H9 (cell line): ENCODE measurements at regions not wholly inside any gene's neighbourhood (a gene's known extent, or its start where the extent isn't known, plus 50 kb on each side); places are given as distances from the start of the nearest gene placed in this dataset.

Experiments
- DNase-seq: peaks from one replicate; pipeline ENCODE4 v3.0.0-alpha.2; 2017
- H2AFZ ChIP-seq: one replicate; pipeline ENCODE4 v1.6.1; 2013; ENCODE audit warnings: mild to moderate bottlenecking, low read length, control low read depth, moderate library complexity
- H2AK5ac ChIP-seq: 2 replicates; pipeline ENCODE4 v1.6.1; 2013; ENCODE audit warnings: low read length, control low read depth, mixed read lengths; ENCODE audit not compliant: insufficient read length
- H2BK120ac ChIP-seq: one replicate; pipeline ENCODE4 v1.6.1; 2013; ENCODE audit warnings: low read depth, mild to moderate bottlenecking, low read length, control low read depth, inconsistent platforms; ENCODE audit not compliant: poor library complexity, severe bottlenecking
- H2BK12ac ChIP-seq: 2 replicates; pipeline ENCODE4 v1.6.1; 2013; ENCODE audit warnings: low read length, control low read depth, mixed read lengths, low read depth; ENCODE audit not compliant: insufficient read length
- H2BK15ac ChIP-seq: 2 replicates; pipeline ENCODE4 v1.6.1; 2013; ENCODE audit warnings: low read depth, low read length, control low read depth
- H2BK20ac ChIP-seq: one replicate; pipeline ENCODE4 v1.6.1; 2013; ENCODE audit warnings: low read depth, mild to moderate bottlenecking, low read length, control low read depth, inconsistent platforms; ENCODE audit not compliant: poor library complexity, severe bottlenecking
- H2BK5ac ChIP-seq: 2 replicates; pipeline ENCODE4 v1.6.1; 2013; ENCODE audit warnings: low read length, control low read depth, mixed read lengths; ENCODE audit not compliant: insufficient read length
- H3K14ac ChIP-seq: 2 replicates; pipeline ENCODE4 v1.6.1; 2013; ENCODE audit warnings: low read length, control low read depth; ENCODE audit not compliant: insufficient read depth
- H3K18ac ChIP-seq: 2 replicates; pipeline ENCODE4 v1.6.1; 2013; ENCODE audit warnings: low read depth, mild to moderate bottlenecking, mixed read lengths, low read length, control low read depth; ENCODE audit not compliant: insufficient read length
- H3K23ac ChIP-seq: 2 replicates; pipeline ENCODE4 v1.6.1; 2013; ENCODE audit warnings: low read length, control low read depth, mixed read lengths, low read depth; ENCODE audit not compliant: insufficient read length
- H3K23me2 ChIP-seq: 2 replicates; pipeline ENCODE4 v1.6.1; 2013; ENCODE audit warnings: low read depth, mild to moderate bottlenecking, mixed read lengths, low read length, control low read depth; ENCODE audit not compliant: insufficient read length, poor library complexity, severe bottlenecking
- H3K27ac ChIP-seq: 2 replicates; pipeline ENCODE4 v1.5.1; 2013; ENCODE audit warnings: low read length, control low read depth, mixed read lengths, low read depth; ENCODE audit not compliant: insufficient read length
- H3K27me3 ChIP-seq: 2 replicates; pipeline ENCODE4 v1.6.1; 2013; ENCODE audit warnings: low read length, control low read depth, inconsistent platforms; ENCODE audit not compliant: insufficient read depth
- H3K4ac ChIP-seq: 2 replicates; pipeline ENCODE4 v1.6.1; 2013; ENCODE audit warnings: low read depth, mild to moderate bottlenecking, control low read depth, inconsistent platforms, low read length, moderate library complexity
- H3K4me1 ChIP-seq: 2 replicates; pipeline ENCODE4 v1.6.1; 2013; ENCODE audit warnings: low read length, control low read depth, inconsistent platforms; ENCODE audit not compliant: insufficient read depth
- H3K4me2 ChIP-seq: 2 replicates; pipeline ENCODE4 v1.6.1; 2013; ENCODE audit warnings: low read length, control low read depth, mixed read lengths; ENCODE audit not compliant: insufficient read length, insufficient read depth
- H3K56ac ChIP-seq: 2 replicates; pipeline ENCODE4 v1.6.1; 2013; ENCODE audit warnings: low read depth, mild to moderate bottlenecking, mixed read lengths, low read length, control low read depth; ENCODE audit not compliant: insufficient read length
- H3K79me1 ChIP-seq: 2 replicates; pipeline ENCODE4 v1.6.1; 2013; ENCODE audit warnings: low read depth, mild to moderate bottlenecking, moderate library complexity, low read length, control low read depth, inconsistent platforms; ENCODE audit not compliant: insufficient read depth, poor library complexity, severe bottlenecking
- H3K79me2 ChIP-seq: 2 replicates; pipeline ENCODE4 v1.6.1; 2013; ENCODE audit warnings: low read length, control low read depth, inconsistent platforms; ENCODE audit not compliant: insufficient read depth
- H3K9ac ChIP-seq: 2 replicates; pipeline ENCODE4 v1.6.1; 2013; ENCODE audit warnings: low read length, control low read depth, mixed read lengths; ENCODE audit not compliant: insufficient read length; ENCODE audit errors: extremely low read depth
- H3K9me3 ChIP-seq: one replicate; pipeline ENCODE4 v1.6.1; 2013; ENCODE audit warnings: low read depth, low read length, inconsistent platforms; ENCODE audit not compliant: control insufficient read depth
- H3T11ph ChIP-seq: one replicate; pipeline ENCODE4 v1.6.1; 2013; ENCODE audit warnings: mild to moderate bottlenecking, low read length, control low read depth, inconsistent platforms
- H4K20me1 ChIP-seq: one replicate; pipeline ENCODE4 v1.6.1; 2013; ENCODE audit not compliant: control insufficient read depth, insufficient read length, insufficient read depth
- H4K5ac ChIP-seq: 2 replicates; pipeline ENCODE4 v1.6.1; 2013; ENCODE audit warnings: low read depth, mild to moderate bottlenecking, mixed read lengths, low read length, control low read depth; ENCODE audit not compliant: insufficient read length
- H4K8ac ChIP-seq: replicated peaks from 2 replicates; pipeline ENCODE4 v1.6.1; 2013; ENCODE audit warnings: low read length, control low read depth, mixed read lengths, low read depth; ENCODE audit not compliant: insufficient read length
- H4K91ac ChIP-seq: 2 replicates; pipeline ENCODE4 v1.6.1; 2013; ENCODE audit warnings: low read depth, mild to moderate bottlenecking, moderate library complexity, mixed read lengths, low read length, control low read depth; ENCODE audit not compliant: insufficient read length
- H3K27ac Mint-ChIP-seq, 3 experiments: 2 replicates in 2 of 3; 3 replicates in 1 of 3; pipeline ENCODE4 v1.8.0; 2020 to 2021; ENCODE audit warnings: mixed read lengths in 3 of 3, mild to moderate bottlenecking in 1 of 3, moderate library complexity in 1 of 3
- H3K27me3 Mint-ChIP-seq: 2 replicates; pipeline ENCODE4 v1.8.0; 2021; ENCODE audit warnings: low read depth, mild to moderate bottlenecking, moderate library complexity, mixed read lengths
- H3K36me3 Mint-ChIP-seq, 3 experiments: 2 replicates in 2 of 3; 3 replicates in 1 of 3; pipeline ENCODE4 v1.8.0; 2020 to 2021; ENCODE audit warnings: low read depth in 3 of 3, mixed read lengths in 3 of 3; ENCODE audit not compliant: insufficient read depth in 1 of 3
- H3K4me1 Mint-ChIP-seq, 2 experiments: 2 replicates each; pipeline ENCODE4 v1.8.0; 2020; ENCODE audit warnings: mixed read lengths in 2 of 2
- H3K4me3 Mint-ChIP-seq, 2 experiments: 2 replicates in 1 of 2; 3 replicates in 1 of 2; pipeline ENCODE4 v1.8.0; 2020 to 2021; ENCODE audit warnings: mild to moderate bottlenecking in 2 of 2, mixed read lengths in 2 of 2, moderate library complexity in 1 of 2
- H3K9me3 Mint-ChIP-seq, 2 experiments: 2 replicates in 1 of 2; 3 replicates in 1 of 2; pipeline ENCODE4 v1.8.0; 2020; ENCODE audit warnings: mild to moderate bottlenecking in 2 of 2, mixed read lengths in 2 of 2, moderate library complexity in 1 of 2
- WGBS: extraction: QIAGEN DNeasy Blood & Tissue Kit; methylation state at CpG from one replicate; pipeline ENCODE4 v1.1.7; 2013; ENCODE audit warnings: missing lambda C conversion rate, low lambda C conversion rate, mixed read lengths; ENCODE audit not compliant: insufficient read length; ENCODE audit errors: extremely low coverage; 5-methylcytosine and 5-hydroxymethylcytosine counted together
- TF ChIP-seq, protein P1 (sequence below): fragments of 200-600 bp; sonication (generic); conservative IDR thresholded peaks from 3 replicates; pipeline ENCODE4 v1.8.0; 2021; ENCODE audit warnings: antibody characterized with exemption, mild to moderate bottlenecking

DNA sequence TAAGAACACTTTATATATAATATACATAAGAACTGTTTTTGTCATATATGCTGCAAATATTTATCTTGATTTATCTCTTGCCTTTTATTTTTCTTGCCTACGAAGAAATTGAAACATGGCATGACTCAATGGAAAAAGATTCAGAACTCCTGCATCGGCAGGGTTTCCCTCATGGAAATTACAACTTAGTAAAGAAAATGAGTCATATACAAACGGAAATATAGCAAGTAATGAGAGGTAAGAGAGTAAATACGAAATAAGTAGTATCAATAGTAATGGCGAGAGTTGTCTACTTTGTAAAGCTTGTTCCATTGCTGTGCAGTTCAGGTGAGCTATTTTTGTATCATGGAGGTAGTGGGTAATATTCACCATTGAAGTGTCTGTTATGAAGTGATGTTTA is 350.4 kb downstream of the DDX10 start:
- H2AFZ ChIP-seq, result no peak overlapping the region
- no peaks in the 10 kb centered on the region for H4K20me1 ChIP-seq
- H3K23me2 ChIP-seq, result no peaks in the 10 kb centered on the region
- H2BK120ac ChIP-seq, result no peak overlapping the region
- no CpG with 5 or more reads among the region's 5 CpGs for WGBS
- no peak overlapping the region for H3K4me2 ChIP-seq
- Mint-ChIP-seq H3K36me3 (no peaks in the 10 kb centered on the region), H3K27ac (no peak overlapping the region), H3K4me1 (no peaks in the 10 kb centered on the region), H3K27me3 (no peaks in the 10 kb centered on the region; the same call in 1 of the 2 replicates), H3K9me3 (no peaks in the 10 kb centered on the region), H3K4me3 (no peak overlapping the region)
- H4K5ac ChIP-seq, result no peak overlapping the region
- H3K9ac ChIP-seq, result no peak overlapping the region
- H2BK20ac ChIP-seq, result no peak overlapping the region
- H3K18ac ChIP-seq, result no peak overlapping the region
- H3K27me3 ChIP-seq, result no peaks in the 10 kb centered on the region
- no peak overlapping the region for H2AK5ac ChIP-seq
- TF ChIP-seq, protein P1, sequence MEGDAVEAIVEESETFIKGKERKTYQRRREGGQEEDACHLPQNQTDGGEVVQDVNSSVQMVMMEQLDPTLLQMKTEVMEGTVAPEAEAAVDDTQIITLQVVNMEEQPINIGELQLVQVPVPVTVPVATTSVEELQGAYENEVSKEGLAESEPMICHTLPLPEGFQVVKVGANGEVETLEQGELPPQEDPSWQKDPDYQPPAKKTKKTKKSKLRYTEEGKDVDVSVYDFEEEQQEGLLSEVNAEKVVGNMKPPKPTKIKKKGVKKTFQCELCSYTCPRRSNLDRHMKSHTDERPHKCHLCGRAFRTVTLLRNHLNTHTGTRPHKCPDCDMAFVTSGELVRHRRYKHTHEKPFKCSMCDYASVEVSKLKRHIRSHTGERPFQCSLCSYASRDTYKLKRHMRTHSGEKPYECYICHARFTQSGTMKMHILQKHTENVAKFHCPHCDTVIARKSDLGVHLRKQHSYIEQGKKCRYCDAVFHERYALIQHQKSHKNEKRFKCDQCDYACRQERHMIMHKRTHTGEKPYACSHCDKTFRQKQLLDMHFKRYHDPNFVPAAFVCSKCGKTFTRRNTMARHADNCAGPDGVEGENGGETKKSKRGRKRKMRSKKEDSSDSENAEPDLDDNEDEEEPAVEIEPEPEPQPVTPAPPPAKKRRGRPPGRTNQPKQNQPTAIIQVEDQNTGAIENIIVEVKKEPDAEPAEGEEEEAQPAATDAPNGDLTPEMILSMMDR, result no peak
- no peak overlapping the region for H2BK12ac ChIP-seq
- no peak overlapping the region for H3T11ph ChIP-seq
- no peak overlapping the region for H4K91ac ChIP-seq
- no peak overlapping the region for H2BK5ac ChIP-seq
- no peak overlapping the region for H3K23ac ChIP-seq
- H2BK15ac ChIP-seq, result no peak overlapping the region
- no peak overlapping the region for H3K14ac ChIP-seq
- no peak overlapping the region for H3K4ac ChIP-seq
- no peaks in the 10 kb centered on the region for H3K9me3 ChIP-seq
- no peak overlapping the region for H3K27ac ChIP-seq
- no peak for DNase-seq
- no peak overlapping the region for H3K56ac ChIP-seq
- no peaks in the 10 kb centered on the region for H3K79me2 ChIP-seq
- H3K79me1 ChIP-seq, result no peaks in the 10 kb centered on the region
- no peaks in the 10 kb centered on the region for H3K4me1 ChIP-seq
- no peak overlapping the region for H4K8ac ChIP-seq
